ENCODE measurements at regions not wholly inside any gene's neighbourhood (a gene's known extent, or its start where the extent isn't known, plus 50 kb on each side); places are given as distances from the start of the nearest gene placed in this dataset.

GRCh38 chr5:61270510-61271165 is 61.4 kb upstream of the ZSWIM6 start:
- no peaks in the 10 kb centered on the region for H3K79me2 ChIP-seq (ENCODE audit: control insufficient read depth, insufficient read depth, low read length)
- no peak overlapping the region for H3K9ac ChIP-seq (ENCODE audit: insufficient read depth in 1 of 2, low read depth in 2 of 2, low read length in 2 of 2)
- intact Hi-C loops (cut with micrococcal nuclease) (no loop called here), in situ Hi-C loops (cut with MboI) (no loop called here)
- WGBS (ENCODE audit: insufficient coverage, low coverage, missing lambda C conversion rate): 2% methylated on average over 7 of the region's 7 CpGs
- peaks cover 2 to 5% of the 10 kb centered on the region in 2 experiments; a peak in 3 of 5 replicates for H3K27me3 ChIP-seq (ENCODE audit: control insufficient read depth in 2 of 2, insufficient read depth in 2 of 2, low read length in 2 of 2)
- POLR2A ChIA-PET: no interaction called here
- FAIRE-seq: no peak
- H3K4me3 ChIP-seq: no peak overlapping the region
- no peak for DNase-seq (ENCODE audit: extremely low read depth in 1 of 4, low spot score in 3 of 4)
- no peak for ATAC-seq
- TF ChIP-seq YY1 (IDR thresholded peaks at IDR 0.05; ENCODE audit: borderline replicate concordance in 1 of 3, control insufficient read depth in 1 of 3, extremely low read depth in 1 of 3, insufficient read depth in 3 of 3, insufficient read length in 1 of 3, insufficient replicate concordance in 2 of 3, low read depth in 1 of 3, low read length in 2 of 3): no peak
- TF ChIP-seq ARHGAP35 (IDR thresholded peaks at IDR 0.05; ENCODE audit: partially characterized antibody): no peak
- no peak for TF ChIP-seq SRSF9 (IDR thresholded peaks at IDR 0.05; ENCODE audit: borderline replicate concordance, low read depth, low read length)
- BruUV-seq (replicated peaks): no TSS peak
- H2AFZ ChIP-seq (ENCODE audit: low read depth, low read length): no peak overlapping the region
- H3K27ac ChIP-seq (ENCODE audit: extremely low read depth, low read depth, low read length): no peak overlapping the region
- H3K9me1 ChIP-seq (ENCODE audit: control insufficient read depth, insufficient read depth, low read length): no peaks in the 10 kb centered on the region
- no peak overlapping the region for H3K4me2 ChIP-seq (ENCODE audit: insufficient read depth, low read length)
- no peaks in the 10 kb centered on the region for H4K20me1 ChIP-seq (replicated peaks; ENCODE audit: control insufficient read depth, insufficient read depth, low read length)
- H3K9me3 ChIP-seq (replicated peaks; ENCODE audit: control insufficient read depth, insufficient read depth, low read depth, low read length): no peaks in the 10 kb centered on the region
- CTCF ChIA-PET (ENCODE audit: low intra/inter-chr PET ratio): no interaction called here
- H3K4me1 ChIP-seq (replicated peaks in 1 of 2; ENCODE audit: control insufficient read depth in 2 of 2, insufficient read depth in 2 of 2, low read length in 2 of 2): no peaks in the 10 kb centered on the region
- H3K36me3 ChIP-seq (ENCODE audit: control insufficient read depth, insufficient read depth, low read length): no peaks in the 10 kb centered on the region

- peaks cover 0 to 5% of the 10 kb centered on the region in 2 experiments; a peak in 4 of 5 replicates for H3K27me3 ChIP-seq (ENCODE audit: control insufficient read depth in 2 of 2, insufficient read depth in 2 of 2, low read length in 2 of 2)
- H3K9me1 ChIP-seq (ENCODE audit: control insufficient read depth, insufficient read depth, low read length): no peaks in the 10 kb centered on the region
- H3K4me1 ChIP-seq (replicated peaks in 1 of 2; ENCODE audit: control insufficient read depth in 2 of 2, insufficient read depth in 2 of 2, low read length in 2 of 2): no peaks in the 10 kb centered on the region
- ATAC-seq (no peak), DNase-seq (ENCODE audit: extremely low read depth in 1 of 4, low spot score in 3 of 4) (no peak), FAIRE-seq (no peak)
- no peaks in the 10 kb centered on the region for H4K20me1 ChIP-seq (replicated peaks; ENCODE audit: control insufficient read depth, insufficient read depth, low read length)
- H3K9me3 ChIP-seq (replicated peaks; ENCODE audit: control insufficient read depth, insufficient read depth, low read depth, low read length): no peaks in the 10 kb centered on the region
- no peak overlapping the region for H2AFZ ChIP-seq (ENCODE audit: low read depth, low read length)
- H3K9ac ChIP-seq (ENCODE audit: insufficient read depth in 1 of 2, low read depth in 2 of 2, low read length in 2 of 2): no peak overlapping the region
- WGBS (ENCODE audit: insufficient coverage, low coverage, missing lambda C conversion rate): 0% methylated on average over 2 of the region's 2 CpGs
- H3K4me2 ChIP-seq (ENCODE audit: insufficient read depth, low read length): no peak overlapping the region
- H3K4me3 ChIP-seq: no peak overlapping the region
- H3K27ac ChIP-seq (ENCODE audit: extremely low read depth, low read depth, low read length): no peak overlapping the region
- POLR2A ChIA-PET: no interaction called here
- H3K36me3 ChIP-seq (ENCODE audit: control insufficient read depth, insufficient read depth, low read length): no peaks in the 10 kb centered on the region
- in situ Hi-C loops (cut with MboI) (no loop called here), intact Hi-C loops (cut with micrococcal nuclease) (no loop called here)
- no peaks in the 10 kb centered on the region for H3K79me2 ChIP-seq (ENCODE audit: control insufficient read depth, insufficient read depth, low read length)
- no TSS peak for BruUV-seq (replicated peaks)
- CTCF ChIA-PET (ENCODE audit: low intra/inter-chr PET ratio): no interaction called here
- TF ChIP-seq POLR2B (IDR thresholded peaks at IDR 0.05; ENCODE audit: low read depth, partially characterized antibody): no peak
These were observed 59.4 kb upstream of the ZSWIM6 start for GRCh38 chr5:61272688-61273087.

All from K562 (cell line).